WTC11 (cell line): ENCODE measurements at regions not wholly inside any gene's neighbourhood (a gene's known extent, or its start where the extent isn't known, plus 50 kb on each side); places are given as distances from the start of the nearest gene placed in this dataset.

Experiments
- ATF3 ChIP-seq: sonication (generic); formaldehyde crosslinking; conservative IDR thresholded peaks from 2 replicates; pipeline ENCODE4 v1.8.1; 2022; ENCODE audit warnings: mild to moderate bottlenecking, missing genetic modification reagents
- ATF6 ChIP-seq: sonication (generic); formaldehyde crosslinking; IDR thresholded peaks from 2 replicates; pipeline ENCODE4 v1.8.1; 2023; ENCODE audit warnings: mild to moderate bottlenecking, missing genetic modification reagents
- CTCF ChIP-seq: fragments of 200-600 bp; IDR thresholded peaks from 2 replicates; pipeline ENCODE4 v1.8.0; 2022; ENCODE audit warnings: antibody characterized with exemption
- ETV6 ChIP-seq: sonication (generic); formaldehyde crosslinking; IDR thresholded peaks from 2 replicates; pipeline ENCODE4 v1.8.1; 2022; ENCODE audit warnings: mild to moderate bottlenecking, missing genetic modification reagents
- FOXJ3 ChIP-seq: sonication (generic); formaldehyde crosslinking; IDR thresholded peaks from 2 replicates; pipeline ENCODE4 v1.9.0; 2021; ENCODE audit warnings: missing genetic modification reagents, mild to moderate bottlenecking, borderline replicate concordance
- FOXP1 ChIP-seq: sonication (generic); formaldehyde crosslinking; IDR thresholded peaks from 2 replicates; pipeline ENCODE4 v1.8.0; 2022; ENCODE audit warnings: missing genetic modification reagents, mild to moderate bottlenecking, moderate library complexity, borderline replicate concordance
- GTF2I ChIP-seq: fragments of 250-450 bp; sonication (Bioruptor Pico); conservative IDR thresholded peaks from 2 replicates; pipeline ENCODE4 v1.4.0; 2021; ENCODE audit warnings: mild to moderate bottlenecking
- KAT7 ChIP-seq: sonication (generic); formaldehyde crosslinking; IDR thresholded peaks from 2 replicates; pipeline ENCODE4 v1.8.1; 2023; ENCODE audit warnings: missing genetic modification reagents, mild to moderate bottlenecking, borderline replicate concordance
- MAX ChIP-seq: sonication (generic); formaldehyde crosslinking; IDR thresholded peaks from 2 replicates; pipeline ENCODE4 v1.8.0; 2022; ENCODE audit warnings: mild to moderate bottlenecking, missing genetic modification reagents
- MYBL2 ChIP-seq: sonication (generic); formaldehyde crosslinking; IDR thresholded peaks from 2 replicates; pipeline ENCODE4 v1.8.1; 2023; ENCODE audit warnings: mild to moderate bottlenecking, moderate library complexity, missing genetic modification reagents
- NFYB ChIP-seq: sonication (generic); formaldehyde crosslinking; conservative IDR thresholded peaks from 2 replicates; pipeline ENCODE4 v1.8.0; 2022; ENCODE audit warnings: low read depth, missing genetic modification reagents
- PRDM15 ChIP-seq: sonication (generic); formaldehyde crosslinking; IDR thresholded peaks from 2 replicates; pipeline ENCODE4 v1.8.0; 2022; ENCODE audit warnings: missing genetic modification reagents
- SP1 ChIP-seq: sonication (generic); formaldehyde crosslinking; conservative IDR thresholded peaks from 2 replicates; pipeline ENCODE4 v1.8.1; 2022; ENCODE audit warnings: missing genetic modification reagents

GRCh38 chr12:48414021-48414420 lies 58.3 kb upstream of the ANP32D start:
- TF ChIP-seq KAT7 (CRISPR knock-in tag): no peak
- no peak for TF ChIP-seq MAX (CRISPR knock-in tag)
- TF ChIP-seq SP1 (CRISPR knock-in tag): no peak
- TF ChIP-seq CTCF: no peak
- TF ChIP-seq MYBL2 (CRISPR knock-in tag): no peak
- TF ChIP-seq GTF2I (CRISPR knock-in tag): no peak
- no peak for TF ChIP-seq FOXP1 (CRISPR knock-in tag)
- TF ChIP-seq PRDM15 (CRISPR knock-in tag): no peak
- no peak for TF ChIP-seq ATF3 (CRISPR knock-in tag)
- no peak for TF ChIP-seq ATF6 (CRISPR knock-in tag)
- no peak for TF ChIP-seq FOXJ3 (CRISPR knock-in tag)
- TF ChIP-seq NFYB: no peak
- no peak for TF ChIP-seq ETV6 (CRISPR knock-in tag)
